H9 (cell line): ENCODE measurements at regions not wholly inside any gene's neighbourhood (a gene's known extent, or its start where the extent isn't known, plus 50 kb on each side); places are given as distances from the start of the nearest gene placed in this dataset.

Source experiments
- DNase-seq: peaks from one replicate; pipeline ENCODE4 v3.0.0-alpha.2; 2017
- H2AFZ ChIP-seq: one replicate; pipeline ENCODE4 v1.6.1; 2013; ENCODE audit warnings: mild to moderate bottlenecking, low read length, control low read depth, moderate library complexity
- H2AK5ac ChIP-seq: 2 replicates; pipeline ENCODE4 v1.6.1; 2013; ENCODE audit warnings: low read length, control low read depth, mixed read lengths; ENCODE audit not compliant: insufficient read length
- H2BK120ac ChIP-seq: one replicate; pipeline ENCODE4 v1.6.1; 2013; ENCODE audit warnings: low read depth, mild to moderate bottlenecking, low read length, control low read depth, inconsistent platforms; ENCODE audit not compliant: poor library complexity, severe bottlenecking
- H2BK12ac ChIP-seq: 2 replicates; pipeline ENCODE4 v1.6.1; 2013; ENCODE audit warnings: low read length, control low read depth, mixed read lengths, low read depth; ENCODE audit not compliant: insufficient read length
- H2BK15ac ChIP-seq: 2 replicates; pipeline ENCODE4 v1.6.1; 2013; ENCODE audit warnings: low read depth, low read length, control low read depth
- H2BK20ac ChIP-seq: one replicate; pipeline ENCODE4 v1.6.1; 2013; ENCODE audit warnings: low read depth, mild to moderate bottlenecking, low read length, control low read depth, inconsistent platforms; ENCODE audit not compliant: poor library complexity, severe bottlenecking
- H2BK5ac ChIP-seq: 2 replicates; pipeline ENCODE4 v1.6.1; 2013; ENCODE audit warnings: low read length, control low read depth, mixed read lengths; ENCODE audit not compliant: insufficient read length
- H3K14ac ChIP-seq: 2 replicates; pipeline ENCODE4 v1.6.1; 2013; ENCODE audit warnings: low read length, control low read depth; ENCODE audit not compliant: insufficient read depth
- H3K18ac ChIP-seq: 2 replicates; pipeline ENCODE4 v1.6.1; 2013; ENCODE audit warnings: low read depth, mild to moderate bottlenecking, mixed read lengths, low read length, control low read depth; ENCODE audit not compliant: insufficient read length
- H3K23ac ChIP-seq: 2 replicates; pipeline ENCODE4 v1.6.1; 2013; ENCODE audit warnings: low read length, control low read depth, mixed read lengths, low read depth; ENCODE audit not compliant: insufficient read length
- H3K23me2 ChIP-seq: 2 replicates; pipeline ENCODE4 v1.6.1; 2013; ENCODE audit warnings: low read depth, mild to moderate bottlenecking, mixed read lengths, low read length, control low read depth; ENCODE audit not compliant: insufficient read length, poor library complexity, severe bottlenecking
- H3K27ac ChIP-seq: 2 replicates; pipeline ENCODE4 v1.5.1; 2013; ENCODE audit warnings: low read length, control low read depth, mixed read lengths, low read depth; ENCODE audit not compliant: insufficient read length
- H3K27me3 ChIP-seq: 2 replicates; pipeline ENCODE4 v1.6.1; 2013; ENCODE audit warnings: low read length, control low read depth, inconsistent platforms; ENCODE audit not compliant: insufficient read depth
- H3K4ac ChIP-seq: 2 replicates; pipeline ENCODE4 v1.6.1; 2013; ENCODE audit warnings: low read depth, mild to moderate bottlenecking, control low read depth, inconsistent platforms, low read length, moderate library complexity
- H3K4me1 ChIP-seq: 2 replicates; pipeline ENCODE4 v1.6.1; 2013; ENCODE audit warnings: low read length, control low read depth, inconsistent platforms; ENCODE audit not compliant: insufficient read depth
- H3K4me2 ChIP-seq: 2 replicates; pipeline ENCODE4 v1.6.1; 2013; ENCODE audit warnings: low read length, control low read depth, mixed read lengths; ENCODE audit not compliant: insufficient read length, insufficient read depth
- H3K56ac ChIP-seq: 2 replicates; pipeline ENCODE4 v1.6.1; 2013; ENCODE audit warnings: low read depth, mild to moderate bottlenecking, mixed read lengths, low read length, control low read depth; ENCODE audit not compliant: insufficient read length
- H3K79me1 ChIP-seq: 2 replicates; pipeline ENCODE4 v1.6.1; 2013; ENCODE audit warnings: low read depth, mild to moderate bottlenecking, moderate library complexity, low read length, control low read depth, inconsistent platforms; ENCODE audit not compliant: insufficient read depth, poor library complexity, severe bottlenecking
- H3K79me2 ChIP-seq: 2 replicates; pipeline ENCODE4 v1.6.1; 2013; ENCODE audit warnings: low read length, control low read depth, inconsistent platforms; ENCODE audit not compliant: insufficient read depth
- H3K9ac ChIP-seq: 2 replicates; pipeline ENCODE4 v1.6.1; 2013; ENCODE audit warnings: low read length, control low read depth, mixed read lengths; ENCODE audit not compliant: insufficient read length; ENCODE audit errors: extremely low read depth
- H3K9me3 ChIP-seq: one replicate; pipeline ENCODE4 v1.6.1; 2013; ENCODE audit warnings: low read depth, low read length, inconsistent platforms; ENCODE audit not compliant: control insufficient read depth
- H3T11ph ChIP-seq: one replicate; pipeline ENCODE4 v1.6.1; 2013; ENCODE audit warnings: mild to moderate bottlenecking, low read length, control low read depth, inconsistent platforms
- H4K20me1 ChIP-seq: one replicate; pipeline ENCODE4 v1.6.1; 2013; ENCODE audit not compliant: control insufficient read depth, insufficient read length, insufficient read depth
- H4K5ac ChIP-seq: 2 replicates; pipeline ENCODE4 v1.6.1; 2013; ENCODE audit warnings: low read depth, mild to moderate bottlenecking, mixed read lengths, low read length, control low read depth; ENCODE audit not compliant: insufficient read length
- H4K8ac ChIP-seq: replicated peaks from 2 replicates; pipeline ENCODE4 v1.6.1; 2013; ENCODE audit warnings: low read length, control low read depth, mixed read lengths, low read depth; ENCODE audit not compliant: insufficient read length
- H4K91ac ChIP-seq: 2 replicates; pipeline ENCODE4 v1.6.1; 2013; ENCODE audit warnings: low read depth, mild to moderate bottlenecking, moderate library complexity, mixed read lengths, low read length, control low read depth; ENCODE audit not compliant: insufficient read length
- H3K27ac Mint-ChIP-seq, 3 experiments: 2 replicates in 2 of 3; 3 replicates in 1 of 3; pipeline ENCODE4 v1.8.0; 2020 to 2021; ENCODE audit warnings: mixed read lengths in 3 of 3, mild to moderate bottlenecking in 1 of 3, moderate library complexity in 1 of 3
- H3K27me3 Mint-ChIP-seq: 2 replicates; pipeline ENCODE4 v1.8.0; 2021; ENCODE audit warnings: low read depth, mild to moderate bottlenecking, moderate library complexity, mixed read lengths
- H3K36me3 Mint-ChIP-seq, 3 experiments: 2 replicates in 2 of 3; 3 replicates in 1 of 3; pipeline ENCODE4 v1.8.0; 2020 to 2021; ENCODE audit warnings: low read depth in 3 of 3, mixed read lengths in 3 of 3; ENCODE audit not compliant: insufficient read depth in 1 of 3
- H3K4me1 Mint-ChIP-seq, 2 experiments: 2 replicates each; pipeline ENCODE4 v1.8.0; 2020; ENCODE audit warnings: mixed read lengths in 2 of 2
- H3K4me3 Mint-ChIP-seq, 2 experiments: 2 replicates in 1 of 2; 3 replicates in 1 of 2; pipeline ENCODE4 v1.8.0; 2020 to 2021; ENCODE audit warnings: mild to moderate bottlenecking in 2 of 2, mixed read lengths in 2 of 2, moderate library complexity in 1 of 2
- H3K9me3 Mint-ChIP-seq, 2 experiments: 2 replicates in 1 of 2; 3 replicates in 1 of 2; pipeline ENCODE4 v1.8.0; 2020; ENCODE audit warnings: mild to moderate bottlenecking in 2 of 2, mixed read lengths in 2 of 2, moderate library complexity in 1 of 2
- CTCF ChIP-seq: fragments of 200-600 bp; sonication (generic); conservative IDR thresholded peaks from 3 replicates; pipeline ENCODE4 v1.8.0; 2021; ENCODE audit warnings: antibody characterized with exemption, mild to moderate bottlenecking
- WGBS: extraction: QIAGEN DNeasy Blood & Tissue Kit; methylation state at CpG from one replicate; pipeline ENCODE4 v1.1.7; 2013; ENCODE audit warnings: missing lambda C conversion rate, low lambda C conversion rate, mixed read lengths; ENCODE audit not compliant: insufficient read length; ENCODE audit errors: extremely low coverage; 5-methylcytosine and 5-hydroxymethylcytosine counted together

GRCh38 chr5:156154757-156155156 lies 172.2 kb upstream of the SGCD start:
- Mint-ChIP-seq H3K4me1 (peaks cover 3 to 6% of the 10 kb centered on the region in 2 experiments; a peak in 1 of 4 replicates), H3K36me3 (no peaks in the 10 kb centered on the region), H3K9me3 (no peaks in the 10 kb centered on the region), H3K4me3 (no peak overlapping the region), H3K27me3 (no peaks in the 10 kb centered on the region), H3K27ac (no peak overlapping the region)
- Histone ChIP-seq H4K20me1 (no peaks in the 10 kb centered on the region), H3K4me1 (no peaks in the 10 kb centered on the region; the same call in 1 of the 2 replicates), H3K14ac (no peak overlapping the region), H2BK15ac (no peak overlapping the region), H3K79me2 (no peaks in the 10 kb centered on the region), H2AFZ (no peak overlapping the region), H3K27ac (no peak overlapping the region), H3K9me3 (no peaks in the 10 kb centered on the region), H2BK120ac (no peak overlapping the region), H3K23me2 (no peaks in the 10 kb centered on the region), H4K5ac (no peak overlapping the region), H2BK20ac (no peak overlapping the region), H3T11ph (no peak overlapping the region), H3K23ac (no peak overlapping the region), H2BK12ac (no peak overlapping the region), H3K56ac (no peak overlapping the region), H4K8ac (no peak overlapping the region), H3K4me2 (no peak overlapping the region), H3K27me3 (no peaks in the 10 kb centered on the region), H2AK5ac (no peak overlapping the region), H4K91ac (no peak overlapping the region), H2BK5ac (no peak overlapping the region), H3K4ac (no peak overlapping the region), H3K9ac (no peak overlapping the region), H3K79me1 (no peaks in the 10 kb centered on the region), H3K18ac (no peak overlapping the region)
- DNase-seq: no peak
- TF ChIP-seq CTCF: no peak
- WGBS: no CpG with 5 or more reads among the region's 1 CpG
